GM12891 (cell line): ENCODE measurements at regions not wholly inside any gene's neighbourhood (a gene's known extent, or its start where the extent isn't known, plus 50 kb on each side); places are given as distances from the start of the nearest gene placed in this dataset.

Source experiments
- POLR2A ChIP-seq: IDR thresholded peaks from 2 replicates; pipeline ENCODE4 v1.6.1; 2011; ENCODE audit warnings: low read depth, low read length, control low read depth
- POLR2AphosphoS5 ChIP-seq: IDR thresholded peaks from 2 replicates; pipeline ENCODE4 v1.6.1; 2011; ENCODE audit warnings: low read depth, low read length, control low read depth
- SPI1 ChIP-seq: IDR thresholded peaks from 2 replicates; pipeline ENCODE4 v1.6.1; 2011; ENCODE audit warnings: low read depth, low read length, control low read depth

- TF ChIP-seq POLR2AphosphoS5 (no peak), POLR2A (no peak), SPI1 (no peak)
Measured at GRCh38 chr6:133067960-133068359, 173.2 kb upstream of the EYA4 start.
